ENCODE measurements at regions not wholly inside any gene's neighbourhood (a gene's known extent, or its start where the extent isn't known, plus 50 kb on each side); places are given as distances from the start of the nearest gene placed in this dataset.

GRCh38 chr5:8568858-8569257 is 699.9 kb downstream of the MTRR start:
- no peak for TF ChIP-seq POLR2A (IDR thresholded peaks at IDR 0.05; ENCODE audit: low read length)
- TF ChIP-seq GATA1 (IDR thresholded peaks at IDR 0.05; ENCODE audit: low read depth, low read length), result no peak
- DNase-seq, result no peak

DNA sequence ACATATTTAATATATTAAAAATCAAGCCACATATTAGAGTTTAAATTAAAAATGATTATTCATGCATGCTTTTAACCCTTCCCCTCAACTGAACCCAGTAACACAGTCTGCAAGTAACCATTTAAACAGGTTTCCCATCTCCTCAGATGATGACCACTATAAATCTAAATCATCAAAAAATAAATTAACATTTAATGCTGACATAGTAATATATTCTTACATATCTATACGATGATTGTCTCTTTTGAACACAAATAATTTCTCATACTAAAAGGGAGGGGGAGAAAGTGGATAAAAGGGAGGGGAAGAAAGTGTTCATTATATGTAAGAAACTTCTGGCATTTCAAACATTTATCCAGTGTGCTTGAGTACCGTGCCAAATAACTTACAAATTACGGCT is 701.6 kb downstream of the MTRR start:
- TF ChIP-seq POLR2A (IDR thresholded peaks at IDR 0.05; ENCODE audit: low read length) (no peak), GATA1 (IDR thresholded peaks at IDR 0.05; ENCODE audit: low read depth, low read length) (no peak)
- no peak for DNase-seq

DNA sequence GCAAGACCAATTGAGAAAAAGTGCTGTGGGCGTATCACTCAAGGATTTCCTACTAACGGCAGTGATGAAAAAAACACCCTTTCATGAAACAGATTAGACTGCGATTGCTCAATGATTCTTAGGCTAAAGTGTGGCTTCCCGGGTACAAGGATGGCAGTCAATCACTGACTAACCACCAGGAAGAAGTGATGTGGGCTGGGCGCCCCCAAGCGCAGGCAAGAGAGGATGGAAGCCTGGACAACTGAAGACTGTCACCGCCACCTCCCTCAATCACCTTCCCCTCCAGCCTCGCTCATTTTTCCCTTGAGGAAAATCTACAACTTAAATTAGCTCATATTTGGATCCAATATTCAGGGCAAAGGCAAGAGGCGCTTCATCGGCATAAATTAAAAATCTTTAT is 707.2 kb downstream of the MTRR start:
- TF ChIP-seq GATA1 (IDR thresholded peaks at IDR 0.05; ENCODE audit: low read depth, low read length) (no peak), POLR2A (IDR thresholded peaks at IDR 0.05; ENCODE audit: low read length) (no peak)

DNA sequence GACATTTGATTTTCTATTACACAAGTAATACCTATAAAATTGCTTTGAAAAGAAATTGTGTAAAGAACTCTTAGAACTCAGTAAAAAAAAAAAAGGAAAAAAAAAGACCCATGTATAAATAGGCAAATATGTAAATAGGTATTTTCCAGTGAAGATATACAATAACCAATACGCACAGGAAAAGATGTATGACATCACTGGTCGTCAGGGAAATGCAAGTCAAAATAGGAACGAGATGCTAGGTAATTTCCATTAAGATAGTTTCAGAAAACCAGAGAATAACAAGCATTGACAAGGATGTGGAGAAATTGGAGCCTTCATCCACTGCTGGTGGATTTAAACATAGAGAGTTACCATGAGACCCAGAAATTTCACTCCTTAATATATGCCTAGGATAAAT is 708.8 kb downstream of the MTRR start:
- no peak for DNase-seq
- TF ChIP-seq GATA1 (IDR thresholded peaks at IDR 0.05; ENCODE audit: low read depth, low read length), result no peak

More for the DNA sequence above, 707.2 kb downstream of the MTRR start:
- DNase-seq, result no peak

- TF ChIP-seq GATA1 (IDR thresholded peaks at IDR 0.05; ENCODE audit: low read depth, low read length) (no peak), POLR2A (IDR thresholded peaks at IDR 0.05; ENCODE audit: low read length) (no peak)
Measured at GRCh38 chr5:8580298-8580697, 711.4 kb downstream of the MTRR start.

GRCh38 chr5:8581047-8581446 is 712.1 kb downstream of the MTRR start:
- DNase-seq, result no peak
- TF ChIP-seq POLR2A (IDR thresholded peaks at IDR 0.05; ENCODE audit: low read length), result no peak
- no peak for TF ChIP-seq GATA1 (IDR thresholded peaks at IDR 0.05; ENCODE audit: low read depth, low read length)

More at GRCh38 chr5:8580298-8580697, 711.4 kb downstream of the MTRR start:
- no peak for DNase-seq

GRCh38 chr5:8585230-8586018 is 716.5 kb downstream of the MTRR start:
- no peak for DNase-seq

GRCh38 chr5:8590959-8591358 is 722.0 kb downstream of the MTRR start:
- no peak for DNase-seq

More at GRCh38 chr5:8585230-8586018, 716.5 kb downstream of the MTRR start:
- TF ChIP-seq GATA1 (IDR thresholded peaks at IDR 0.05; ENCODE audit: low read depth, low read length) (no peak), POLR2A (IDR thresholded peaks at IDR 0.05; ENCODE audit: low read length) (no peak)

GRCh38 chr5:8598356-8598755 is 729.4 kb downstream of the MTRR start:
- TF ChIP-seq GATA1 (IDR thresholded peaks at IDR 0.05; ENCODE audit: low read depth, low read length) (no peak), POLR2A (IDR thresholded peaks at IDR 0.05; ENCODE audit: low read length) (no peak)
- DNase-seq, result no peak

More at GRCh38 chr5:8590959-8591358, 722.0 kb downstream of the MTRR start:
- TF ChIP-seq POLR2A (IDR thresholded peaks at IDR 0.05; ENCODE audit: low read length), result no peak
- TF ChIP-seq GATA1 (IDR thresholded peaks at IDR 0.05; ENCODE audit: low read depth, low read length), result no peak

GRCh38 chr5:8598996-8599395 is 730.0 kb downstream of the MTRR start:
- DNase-seq, result no peak

DNA sequence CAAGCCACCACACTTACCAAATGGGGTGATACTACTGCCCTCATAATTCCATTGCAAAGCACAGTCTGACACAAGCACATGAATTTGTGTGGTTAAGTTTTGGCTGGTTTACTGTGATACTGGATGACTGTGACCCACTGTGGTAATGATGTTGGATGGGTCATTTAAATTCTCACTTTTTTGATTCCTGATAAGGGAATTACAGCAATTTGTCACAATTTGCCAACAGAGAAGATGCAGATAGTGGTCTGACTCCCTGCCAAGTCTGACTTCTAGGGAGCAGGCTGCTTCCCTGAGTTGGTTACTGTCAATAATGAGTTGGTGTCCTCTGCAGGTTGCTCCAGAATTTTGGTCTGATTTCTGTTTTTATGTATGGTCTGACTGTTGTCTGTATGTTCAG is 731.9 kb downstream of the MTRR start:
- DNase-seq, result no peak
- TF ChIP-seq POLR2A (IDR thresholded peaks at IDR 0.05; ENCODE audit: low read length), result no peak
- TF ChIP-seq GATA1 (IDR thresholded peaks at IDR 0.05; ENCODE audit: low read depth, low read length), result no peak

More at GRCh38 chr5:8598996-8599395, 730.0 kb downstream of the MTRR start:
- TF ChIP-seq GATA1 (IDR thresholded peaks at IDR 0.05; ENCODE audit: low read depth, low read length) (no peak), POLR2A (IDR thresholded peaks at IDR 0.05; ENCODE audit: low read length) (no peak)

DNA sequence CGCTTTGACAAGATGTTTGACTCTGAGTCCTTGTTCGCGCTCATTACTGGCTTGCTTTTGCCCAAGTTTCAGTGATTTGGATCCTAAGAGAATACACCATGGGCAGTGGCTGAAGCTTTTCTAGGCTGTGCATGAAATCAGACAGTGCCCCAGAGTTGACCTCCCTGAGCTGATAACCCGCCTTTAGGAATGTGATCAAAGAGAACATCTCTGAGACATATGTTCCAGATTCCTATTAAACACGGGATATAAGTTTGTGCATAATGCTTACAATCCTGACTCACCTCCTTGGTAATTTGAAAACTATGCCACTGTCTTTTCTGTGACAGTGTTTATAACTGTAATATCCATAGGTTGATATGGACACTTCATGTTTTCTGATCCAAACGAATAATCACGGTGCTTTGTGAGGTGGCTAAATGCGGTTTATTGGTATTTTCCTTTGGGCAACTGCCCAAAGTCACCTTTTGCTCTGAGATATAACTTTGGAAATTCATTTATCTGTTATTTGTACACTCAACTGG is 732.9 kb downstream of the MTRR start:
- TF ChIP-seq POLR2A (IDR thresholded peaks at IDR 0.05; ENCODE audit: low read length), result no peak
- no peak for TF ChIP-seq GATA1 (IDR thresholded peaks at IDR 0.05; ENCODE audit: low read depth, low read length)
- no peak for DNase-seq

DNA sequence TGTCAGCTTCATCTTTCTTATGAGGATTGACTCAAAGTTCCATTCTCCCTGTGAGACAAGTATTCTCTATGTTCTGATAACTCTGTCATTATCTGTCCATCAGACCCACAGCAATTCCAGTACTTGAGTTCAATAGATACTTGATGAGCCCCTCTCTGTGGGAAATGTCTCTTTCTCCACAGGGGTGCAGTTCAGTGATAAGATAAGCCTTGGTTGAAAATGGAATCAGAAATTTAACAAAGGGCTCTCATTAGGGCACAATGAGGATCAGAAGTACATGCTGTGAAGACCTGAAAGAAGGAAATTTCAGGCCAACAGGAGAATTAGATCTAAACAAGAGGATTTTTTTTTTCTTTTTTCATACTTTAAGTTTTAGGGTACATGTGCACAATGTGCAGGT is 737.3 kb downstream of the MTRR start:
- TF ChIP-seq GATA1 (IDR thresholded peaks at IDR 0.05; ENCODE audit: low read depth, low read length) (no peak), POLR2A (IDR thresholded peaks at IDR 0.05; ENCODE audit: low read length) (no peak)
- DNase-seq, result no peak

DNA sequence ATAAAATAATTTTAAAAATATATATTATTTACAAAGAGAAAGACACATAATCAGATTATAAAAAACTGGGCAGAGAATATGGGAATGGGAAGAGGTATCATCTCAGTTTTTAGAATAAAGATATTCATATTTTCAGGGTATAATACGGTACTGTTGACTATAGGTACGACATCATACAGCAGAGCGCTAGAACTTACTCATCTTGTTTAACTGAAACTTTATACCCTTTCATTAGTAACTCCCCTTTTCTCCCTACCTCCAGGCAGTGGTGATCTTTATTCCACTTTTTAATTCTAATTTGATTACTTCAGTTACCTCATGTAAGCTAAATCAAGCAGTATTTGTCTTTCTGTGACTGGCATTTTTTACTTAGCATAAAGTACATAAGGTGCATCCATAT is 742.1 kb downstream of the MTRR start:
- DNase-seq, result no peak

More for the DNA sequence above, 742.1 kb downstream of the MTRR start:
- no peak for TF ChIP-seq GATA1 (IDR thresholded peaks at IDR 0.05; ENCODE audit: low read depth, low read length)
- no peak for TF ChIP-seq POLR2A (IDR thresholded peaks at IDR 0.05; ENCODE audit: low read length)
